Ascending aorta (tissue), 2 donors: ENCODE measurements at regions not wholly inside any gene's neighbourhood (a gene's known extent, or its start where the extent isn't known, plus 50 kb on each side); places are given as distances from the start of the nearest gene placed in this dataset.

Experiments
- DNase-seq, 2 donors: peaks; one replicate each; pipeline ENCODE4 v3.0.0-alpha.2; 2019; ENCODE audit warnings: low spot score in 2 of 2
- H3K27ac ChIP-seq, 2 donors: fragments of 200-600 bp; sonication (generic); one replicate each; pipeline ENCODE4 v1.5.1; 2016 to 2017; ENCODE audit warnings: mild to moderate bottlenecking in 1 of 2
- H3K27me3 ChIP-seq: fragments of 200-600 bp; sonication (generic); one replicate; pipeline ENCODE4 v1.5.1; 2017
- H3K36me3 ChIP-seq, 2 donors: fragments of 200-600 bp; sonication (generic); one replicate each; pipeline ENCODE4 v1.5.1; 2016
- H3K4me1 ChIP-seq, 2 donors: fragments of 200-600 bp; sonication (generic); one replicate each; pipeline ENCODE4 v1.5.1; 2016 to 2017; ENCODE audit warnings: mild to moderate bottlenecking in 1 of 2
- H3K4me3 ChIP-seq, 2 donors: fragments of 200-600 bp; sonication (generic); one replicate each; pipeline ENCODE4 v1.5.1; 2016 to 2017; ENCODE audit warnings: mild to moderate bottlenecking in 1 of 2
- H3K9me3 ChIP-seq, 2 donors: fragments of 200-600 bp; sonication (generic); one replicate each; pipeline ENCODE4 v1.5.1; 2016
- CTCF ChIP-seq, 3 experiments: fragments of 200-600 bp in 2 of 3; fragments of 450-650 bp in 1 of 3; sonication (generic) in 2 of 3; IDR thresholded peaks; one replicate each; pipeline ENCODE4 v1.5.1; 2016 to 2019; ENCODE audit warnings: antibody characterized with exemption in 3 of 3, mild to moderate bottlenecking in 1 of 3, moderate library complexity in 1 of 3
- intact Hi-C: fragments of 100-400 bp; cut with DNase I; formaldehyde crosslinking; loops from one replicate; pipeline ENCODE4 v1.15.1; 2023

- Histone ChIP-seq H3K4me3 (no peak overlapping the region), H3K36me3 (no peaks in the 10 kb centered on the region), H3K9me3 (no peaks in the 10 kb centered on the region), H3K4me1 (no peaks in the 10 kb centered on the region), H3K27me3 (no peaks in the 10 kb centered on the region), H3K27ac (no peak overlapping the region)
- DNase-seq, result no peak
- intact Hi-C loops, result no loop called here
- TF ChIP-seq CTCF (IDR thresholded peaks at IDR 0.05), result no peak
These were observed 282.6 kb downstream of the CPS1 start for GRCh38 chr2:210839034-210839433.

GRCh38 chr2:210839450-210839849, 283.1 kb downstream of the CPS1 start:
- Histone ChIP-seq H3K9me3 (no peaks in the 10 kb centered on the region), H3K27ac (no peak overlapping the region), H3K27me3 (no peaks in the 10 kb centered on the region), H3K4me1 (no peaks in the 10 kb centered on the region), H3K4me3 (no peak overlapping the region), H3K36me3 (no peaks in the 10 kb centered on the region)
- intact Hi-C loops, result no loop called here
- no peak for DNase-seq
- TF ChIP-seq CTCF (IDR thresholded peaks at IDR 0.05), result no peak

- Histone ChIP-seq H3K36me3 (no peaks in the 10 kb centered on the region), H3K27me3 (no peaks in the 10 kb centered on the region), H3K27ac (no peak overlapping the region), H3K4me3 (no peak overlapping the region), H3K4me1 (no peaks in the 10 kb centered on the region), H3K9me3 (no peaks in the 10 kb centered on the region)
- no peak for DNase-seq
- TF ChIP-seq CTCF (IDR thresholded peaks at IDR 0.05), result no peak
- intact Hi-C loops, result no loop called here
These were observed 286.5 kb downstream of the CPS1 start for GRCh38 chr2:210842896-210843295.

GRCh38 chr2:210844016-210844415, 287.6 kb downstream of the CPS1 start:
- no peak for TF ChIP-seq CTCF (IDR thresholded peaks at IDR 0.05)
- intact Hi-C loops, result no loop called here
- Histone ChIP-seq H3K36me3 (no peaks in the 10 kb centered on the region), H3K4me1 (no peaks in the 10 kb centered on the region), H3K27ac (no peak overlapping the region), H3K9me3 (no peaks in the 10 kb centered on the region), H3K4me3 (no peak overlapping the region), H3K27me3 (no peaks in the 10 kb centered on the region)
- no peak for DNase-seq

- TF ChIP-seq CTCF (IDR thresholded peaks at IDR 0.05), result no peak
- H3K27ac ChIP-seq, result no peak overlapping the region
- intact Hi-C loops, result no loop called here
- no peaks in the 10 kb centered on the region for H3K9me3 ChIP-seq
- peaks cover 0 to 3% of the 10 kb centered on the region in 2 donors for H3K4me1 ChIP-seq
- H3K27me3 ChIP-seq, result no peaks in the 10 kb centered on the region
- no peak overlapping the region for H3K4me3 ChIP-seq
- no peaks in the 10 kb centered on the region for H3K36me3 ChIP-seq
- DNase-seq, result no peak
These were observed 302.9 kb downstream of the CPS1 start for GRCh38 chr2:210859314-210859713.

GRCh38 chr2:210860276-210860675, 303.9 kb downstream of the CPS1 start:
- H3K9me3 ChIP-seq, result no peaks in the 10 kb centered on the region
- H3K4me1 ChIP-seq, result peaks cover 0 to 3% of the 10 kb centered on the region in 2 donors
- DNase-seq, result no peak
- H3K36me3 ChIP-seq, result no peaks in the 10 kb centered on the region
- no peaks in the 10 kb centered on the region for H3K27me3 ChIP-seq
- no peak overlapping the region for H3K27ac ChIP-seq
- H3K4me3 ChIP-seq, result no peak overlapping the region
- intact Hi-C loops, result no loop called here
- no peak for TF ChIP-seq CTCF (IDR thresholded peaks at IDR 0.05)
